Osteoblast (primary cell): ENCODE measurements at regions not wholly inside any gene's neighbourhood (a gene's known extent, or its start where the extent isn't known, plus 50 kb on each side); places are given as distances from the start of the nearest gene placed in this dataset. TPM values are rescaled to one million over a fixed set of nuclear protein-coding genes. Genes with fewer than 3 reads are reported as not detected.

ENCODE experiments used
- DNase-seq: peaks from one replicate; pipeline ENCODE4 v3.0.0; 2011; ENCODE audit warnings: low spot score, mixed read lengths; ENCODE audit not compliant: insufficient read length; ENCODE audit errors: missing footprints
- H2AFZ ChIP-seq: 2 replicates; pipeline ENCODE4 v1.6.0; 2011; ENCODE audit warnings: mild to moderate bottlenecking, low read length
- H3K27ac ChIP-seq: 2 replicates; pipeline ENCODE4 v1.5.1; 2011; ENCODE audit warnings: mild to moderate bottlenecking, low read depth, low read length, moderate library complexity
- H3K27me3 ChIP-seq: 2 replicates; pipeline ENCODE4 v1.6.0; 2012; ENCODE audit warnings: mild to moderate bottlenecking, control low read depth, inconsistent platforms, low read length, moderate library complexity; ENCODE audit not compliant: insufficient read depth
- H3K36me3 ChIP-seq: 2 replicates; pipeline ENCODE4 v1.5.1; 2011; ENCODE audit warnings: mild to moderate bottlenecking, low read length, control low read depth, moderate library complexity; ENCODE audit not compliant: insufficient read depth
- H3K4me1 ChIP-seq: 2 replicates; pipeline ENCODE4 v1.5.1; 2011; ENCODE audit warnings: mild to moderate bottlenecking, low read length, control low read depth, moderate library complexity; ENCODE audit not compliant: insufficient read depth
- H3K4me2 ChIP-seq: 2 replicates; pipeline ENCODE4 v1.6.0; 2011; ENCODE audit warnings: mild to moderate bottlenecking, low read length; ENCODE audit not compliant: insufficient read depth
- H3K4me3 ChIP-seq: fragments of 200-600 bp; sonication (generic); 3 replicates; pipeline ENCODE4 v1.5.1; 2012; ENCODE audit warnings: mild to moderate bottlenecking, low read length, inconsistent platforms; ENCODE audit not compliant: insufficient read depth
- H3K79me2 ChIP-seq: 2 replicates; pipeline ENCODE4 v1.6.0; 2012; ENCODE audit warnings: mild to moderate bottlenecking, low read length, control low read depth, inconsistent platforms; ENCODE audit not compliant: insufficient read depth
- H3K9me3 ChIP-seq: 2 replicates; pipeline ENCODE4 v1.5.1; 2011; ENCODE audit warnings: low read depth, low read length, control low read depth
- H4K20me1 ChIP-seq: 2 replicates; pipeline ENCODE4 v1.6.0; 2012; ENCODE audit warnings: mild to moderate bottlenecking, low read length, control low read depth; ENCODE audit not compliant: insufficient read depth
- small RNA-seq: library from RNA; depleted of rRNA; stranded (forward); fragments of <200 nt; gene quantifications from one replicate; pipeline ENCODE3, GENCODE V24; 2012
- TF ChIP-seq, protein P1 (sequence below): IDR thresholded peaks from 2 replicates; pipeline ENCODE4 v1.5.1; 2011; ENCODE audit warnings: mild to moderate bottlenecking, low read depth, low read length, moderate library complexity; ENCODE audit errors: extremely low read depth

- Histone ChIP-seq H3K4me1 (no peaks in the 10 kb centered on the region), H3K79me2 (no peaks in the 10 kb centered on the region), H3K4me3 (no peak overlapping the region), H2AFZ (no peak overlapping the region), H4K20me1 (no peaks in the 10 kb centered on the region), H3K36me3 (no peaks in the 10 kb centered on the region), H3K4me2 (no peak overlapping the region), H3K27ac (no peak overlapping the region), H3K27me3 (no peaks in the 10 kb centered on the region), H3K9me3 (no peaks in the 10 kb centered on the region)
- no peak for DNase-seq
- TF ChIP-seq, protein P1, sequence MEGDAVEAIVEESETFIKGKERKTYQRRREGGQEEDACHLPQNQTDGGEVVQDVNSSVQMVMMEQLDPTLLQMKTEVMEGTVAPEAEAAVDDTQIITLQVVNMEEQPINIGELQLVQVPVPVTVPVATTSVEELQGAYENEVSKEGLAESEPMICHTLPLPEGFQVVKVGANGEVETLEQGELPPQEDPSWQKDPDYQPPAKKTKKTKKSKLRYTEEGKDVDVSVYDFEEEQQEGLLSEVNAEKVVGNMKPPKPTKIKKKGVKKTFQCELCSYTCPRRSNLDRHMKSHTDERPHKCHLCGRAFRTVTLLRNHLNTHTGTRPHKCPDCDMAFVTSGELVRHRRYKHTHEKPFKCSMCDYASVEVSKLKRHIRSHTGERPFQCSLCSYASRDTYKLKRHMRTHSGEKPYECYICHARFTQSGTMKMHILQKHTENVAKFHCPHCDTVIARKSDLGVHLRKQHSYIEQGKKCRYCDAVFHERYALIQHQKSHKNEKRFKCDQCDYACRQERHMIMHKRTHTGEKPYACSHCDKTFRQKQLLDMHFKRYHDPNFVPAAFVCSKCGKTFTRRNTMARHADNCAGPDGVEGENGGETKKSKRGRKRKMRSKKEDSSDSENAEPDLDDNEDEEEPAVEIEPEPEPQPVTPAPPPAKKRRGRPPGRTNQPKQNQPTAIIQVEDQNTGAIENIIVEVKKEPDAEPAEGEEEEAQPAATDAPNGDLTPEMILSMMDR, result no peak
Measured at GRCh38 chr15:93139436-93139835, 50.4 kb upstream of the RGMA start.

DNA sequence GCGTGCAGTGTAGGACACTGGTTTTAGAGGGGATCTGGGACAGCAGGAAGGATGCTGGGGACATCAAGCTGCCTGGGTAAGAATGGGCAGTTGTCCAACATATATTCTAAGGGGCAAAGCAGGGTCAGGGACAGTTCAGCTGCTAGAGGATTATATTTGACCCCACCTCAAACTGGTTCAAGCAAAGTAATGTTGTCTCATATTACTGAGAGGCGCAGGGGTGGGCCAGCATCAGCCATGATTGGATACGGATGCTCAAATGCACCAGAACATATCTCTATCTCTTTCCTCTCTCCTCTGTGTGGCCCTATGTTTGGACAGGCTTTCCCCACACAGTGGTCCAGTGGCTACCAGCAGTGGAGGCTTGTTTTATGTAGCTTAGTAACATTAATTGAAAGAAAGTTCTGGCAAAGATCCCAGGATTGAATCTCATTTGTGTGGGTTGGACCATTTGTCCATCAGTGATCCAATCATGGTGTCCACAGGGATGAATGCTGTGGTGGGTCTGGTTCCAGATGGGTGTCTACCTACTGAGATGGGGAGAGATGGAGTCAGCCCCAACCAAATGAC lies 49.8 kb upstream of the RGMA start:
- Histone ChIP-seq H3K4me3 (no peak overlapping the region), H3K27ac (no peak overlapping the region), H4K20me1 (no peaks in the 10 kb centered on the region), H3K4me1 (no peaks in the 10 kb centered on the region), H3K36me3 (no peaks in the 10 kb centered on the region), H3K4me2 (no peak overlapping the region), H3K27me3 (no peaks in the 10 kb centered on the region), H3K79me2 (no peaks in the 10 kb centered on the region), H3K9me3 (no peaks in the 10 kb centered on the region), H2AFZ (no peak overlapping the region)
- TF ChIP-seq, protein P1, result no peak
- DNase-seq, result no peak

Small RNA genes lying in the stretch of these regions (small RNA-seq; reads per million reads assigned to genes)
- gene AC103996.1 (not detected), gene AC112693.2 (not detected)
